Stimulated activated CD8-positive, alpha-beta memory T cell treated with anti-CD3 and anti-CD28 coated beads, Interleukin-2, amount 100 ng/mL, for 1 hour (primary cell): ENCODE measurements at regions not wholly inside any gene's neighbourhood (a gene's known extent, or its start where the extent isn't known, plus 50 kb on each side); places are given as distances from the start of the nearest gene placed in this dataset.

Experiments
- DNase-seq, 2 donors: peaks; one replicate each; pipeline ENCODE4 v3.0.0-alpha.2; 2020; ENCODE audit warnings: low read depth in 2 of 2

DNA sequence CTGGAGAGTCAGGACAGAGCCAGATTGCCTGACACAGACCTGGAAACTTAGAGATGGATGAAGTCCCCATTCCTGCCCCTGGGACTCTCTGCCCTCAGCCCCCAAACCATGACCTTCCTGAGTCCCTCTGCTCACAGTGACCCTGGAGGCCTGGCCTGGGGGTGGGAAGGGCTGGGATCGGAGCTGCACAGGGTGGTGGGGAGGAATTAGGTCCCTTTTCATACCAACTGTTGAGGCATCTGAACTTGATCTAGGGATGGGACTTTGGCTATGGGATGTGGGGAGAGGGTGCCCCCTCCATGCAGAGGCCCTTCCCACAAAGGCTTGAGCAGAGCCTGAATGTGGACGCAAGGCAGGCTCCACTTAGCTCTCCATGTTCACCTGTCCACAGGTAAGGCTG, 144.1 kb downstream of the MRPL14 start:
- DNase-seq: no peak

DNA sequence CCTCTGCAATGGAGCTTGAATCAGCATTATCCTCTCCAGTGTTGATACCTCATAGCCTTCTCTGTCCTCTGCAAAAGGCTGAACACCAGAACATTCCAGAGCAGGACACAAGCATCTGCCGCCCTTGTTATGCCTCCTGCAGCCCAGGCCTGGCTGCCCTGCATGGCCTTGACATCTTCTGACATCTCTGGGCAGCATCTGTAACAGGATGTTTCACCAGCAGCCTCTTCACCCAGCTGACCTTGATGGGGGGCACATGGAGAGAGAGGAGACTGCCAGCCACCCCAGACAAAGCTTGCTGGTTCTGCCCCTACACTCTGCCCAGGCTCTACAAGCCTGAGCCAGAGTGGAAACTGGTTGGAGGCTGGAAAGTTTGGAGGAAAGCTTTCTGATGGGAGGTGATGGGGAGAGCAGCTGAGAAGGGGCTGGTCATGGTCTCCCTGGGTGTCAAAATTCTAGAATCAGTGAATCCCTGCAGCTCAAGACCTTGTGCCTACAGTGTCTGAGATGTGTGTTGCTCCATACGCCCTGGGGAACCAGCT, 145.1 kb downstream of the MRPL14 start:
- no peak for DNase-seq

DNA sequence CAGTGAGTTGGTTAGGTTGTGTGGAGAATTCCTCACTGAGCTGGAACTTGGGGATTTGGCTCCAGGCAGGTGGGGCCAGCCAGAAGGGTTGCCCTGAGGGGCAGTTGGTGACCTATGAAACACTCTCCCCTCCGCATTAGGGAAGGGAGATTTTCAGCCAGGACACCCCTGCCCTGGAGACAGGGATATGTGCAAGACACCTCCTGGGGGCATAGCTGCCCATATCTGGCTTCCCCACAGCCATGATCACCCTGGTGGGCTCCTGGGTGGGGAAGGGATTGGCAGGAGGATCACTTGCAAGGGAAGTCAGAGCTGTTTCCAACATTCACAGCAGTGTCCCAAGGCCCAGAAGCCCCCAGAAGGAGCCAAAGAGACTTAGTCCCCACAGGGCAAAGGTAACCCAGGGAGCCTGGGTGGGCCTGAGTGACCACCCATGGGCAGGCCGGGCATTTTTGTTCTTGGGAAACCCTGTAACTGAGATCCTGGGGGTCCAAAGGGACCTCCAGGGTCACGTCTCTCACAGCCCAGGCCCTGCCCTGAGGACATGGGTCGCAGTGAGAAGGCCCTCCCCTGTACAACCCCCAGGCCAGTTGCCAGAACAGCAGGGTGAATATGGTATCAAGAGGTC, 145.8 kb downstream of the MRPL14 start:
- no peak for DNase-seq

DNA sequence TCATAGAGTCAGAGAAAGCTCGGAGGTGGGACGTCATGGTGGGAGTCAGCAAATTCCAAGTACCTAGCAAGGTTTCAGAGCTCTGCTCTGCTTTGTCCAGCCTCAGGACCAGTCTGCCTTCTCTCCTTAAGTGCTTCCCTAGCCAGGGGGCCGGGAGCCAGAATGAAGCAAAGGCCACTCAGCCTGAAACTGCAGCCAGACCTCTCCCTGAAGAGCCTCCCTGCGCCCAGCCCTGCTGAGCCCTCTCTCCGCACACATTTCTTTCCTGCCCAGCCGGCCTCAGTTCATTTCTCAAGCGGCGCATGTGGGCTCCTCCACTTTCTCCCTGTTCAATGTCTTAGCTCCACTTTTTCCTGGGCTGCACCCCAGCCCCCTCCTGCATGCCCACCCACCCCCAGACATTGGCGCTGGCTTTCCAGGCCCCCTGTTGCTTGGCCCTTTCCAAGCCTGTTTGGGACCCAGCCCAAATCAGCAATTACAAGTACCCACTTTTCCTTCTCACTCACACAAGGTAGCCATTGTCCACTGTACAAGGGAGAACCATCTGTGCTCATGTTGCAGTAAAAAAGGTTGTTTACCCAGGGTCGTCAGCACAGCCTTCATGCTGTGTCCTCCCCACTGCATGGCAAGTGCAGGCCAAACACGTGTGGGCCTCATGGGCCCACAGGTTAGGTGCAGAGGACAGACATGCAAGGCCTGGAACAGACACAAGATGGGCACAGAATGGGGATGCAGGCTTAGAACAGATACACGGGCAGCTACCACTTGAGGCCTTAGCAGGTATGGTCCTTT, 147.1 kb downstream of the MRPL14 start:
- DNase-seq: no peak

DNA sequence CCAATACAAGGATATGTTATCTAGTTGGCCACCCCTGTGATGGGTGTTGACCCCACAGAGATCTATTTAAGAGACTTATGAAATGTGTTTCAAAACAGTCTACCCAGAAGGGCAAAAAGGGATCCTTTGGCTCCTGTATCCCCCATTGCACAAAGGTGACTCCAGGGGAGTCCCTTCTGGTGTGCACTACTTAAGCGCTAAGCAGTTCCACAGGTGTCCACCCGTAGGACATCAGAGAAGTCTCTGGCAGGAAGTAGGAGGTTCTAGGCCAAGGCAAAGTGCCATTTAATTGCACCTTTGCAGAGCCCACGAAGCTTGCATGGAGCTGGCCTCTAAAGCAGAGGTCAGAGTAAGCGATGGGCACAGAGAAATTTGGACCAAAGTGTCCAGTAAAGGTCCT, 147.7 kb downstream of the MRPL14 start:
- DNase-seq: no peak

DNA sequence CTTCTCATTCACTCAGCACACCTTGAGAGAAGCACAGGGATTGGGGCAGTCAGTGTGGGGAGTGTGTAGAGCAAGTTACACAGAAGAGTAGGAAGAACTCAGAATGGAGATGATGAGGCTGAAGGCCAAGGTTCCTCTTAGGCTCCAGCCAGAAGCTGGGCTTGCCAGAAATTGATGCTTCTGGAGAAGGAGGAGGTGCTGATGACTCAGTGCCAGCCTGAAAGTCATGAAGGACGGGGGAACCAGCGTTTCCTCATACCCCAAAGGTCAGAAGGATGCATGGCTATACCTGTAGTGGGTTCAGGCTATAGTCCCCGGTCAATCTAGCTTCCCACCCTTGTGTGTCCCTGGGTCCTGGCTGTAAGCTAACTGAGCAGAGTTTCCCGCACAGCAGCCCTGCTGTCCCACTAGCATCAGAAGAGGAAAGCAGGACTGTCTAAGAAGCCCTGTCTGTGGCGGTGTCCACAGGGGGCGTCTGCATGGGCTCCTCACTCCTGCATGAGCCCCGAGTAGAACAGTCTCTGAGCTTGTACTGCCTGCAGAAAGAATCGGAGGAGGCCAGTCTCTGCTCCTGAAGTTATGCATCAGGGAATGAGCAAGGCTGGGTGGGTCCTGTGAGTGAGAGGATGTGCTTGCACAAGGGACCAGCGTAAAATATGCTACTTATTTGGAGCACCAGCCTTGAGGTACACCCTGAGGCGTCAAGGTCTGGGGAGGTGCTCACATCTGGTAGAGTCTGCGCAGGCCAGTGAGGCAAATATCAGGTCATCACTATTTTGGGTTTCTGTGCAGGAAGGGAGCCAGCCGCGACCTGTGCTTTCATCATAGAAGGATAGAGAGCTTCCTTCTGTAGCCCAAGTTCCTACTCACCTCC, 148.5 kb downstream of the MRPL14 start:
- no peak for DNase-seq

DNA sequence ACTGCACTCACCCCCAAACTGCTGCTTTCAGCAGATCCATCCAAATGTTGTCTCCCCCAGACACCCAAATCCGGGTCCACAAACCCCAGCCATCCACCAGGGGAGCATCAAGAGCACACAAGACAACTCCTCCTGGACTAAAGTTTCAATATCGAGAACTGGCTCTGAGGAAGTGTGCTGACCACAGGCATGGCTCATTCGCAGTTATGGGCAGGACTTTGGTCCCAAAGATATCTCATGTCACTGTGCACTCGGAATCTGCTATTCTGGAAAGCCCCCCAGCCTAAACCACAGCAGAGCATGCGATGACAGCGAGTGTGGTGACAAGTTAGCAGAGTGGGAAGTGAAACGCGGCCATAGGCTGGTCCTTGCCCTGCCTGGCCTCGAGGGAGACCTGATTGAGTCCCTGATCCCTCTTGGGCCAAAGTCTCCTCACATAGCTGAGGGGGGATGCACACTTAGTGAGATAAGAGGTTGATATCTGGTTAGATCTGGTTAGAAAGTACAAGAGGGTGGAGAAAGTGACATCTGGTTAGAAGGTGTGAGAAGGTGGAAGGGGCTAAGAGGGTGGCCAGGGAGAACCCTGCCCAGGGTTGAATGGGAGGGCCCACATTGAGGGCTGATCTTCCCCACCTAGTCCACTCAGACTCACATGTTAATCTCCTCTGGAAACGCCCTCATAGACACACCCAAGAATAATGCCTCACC, 149.7 kb downstream of the MRPL14 start:
- DNase-seq: no peak

DNA sequence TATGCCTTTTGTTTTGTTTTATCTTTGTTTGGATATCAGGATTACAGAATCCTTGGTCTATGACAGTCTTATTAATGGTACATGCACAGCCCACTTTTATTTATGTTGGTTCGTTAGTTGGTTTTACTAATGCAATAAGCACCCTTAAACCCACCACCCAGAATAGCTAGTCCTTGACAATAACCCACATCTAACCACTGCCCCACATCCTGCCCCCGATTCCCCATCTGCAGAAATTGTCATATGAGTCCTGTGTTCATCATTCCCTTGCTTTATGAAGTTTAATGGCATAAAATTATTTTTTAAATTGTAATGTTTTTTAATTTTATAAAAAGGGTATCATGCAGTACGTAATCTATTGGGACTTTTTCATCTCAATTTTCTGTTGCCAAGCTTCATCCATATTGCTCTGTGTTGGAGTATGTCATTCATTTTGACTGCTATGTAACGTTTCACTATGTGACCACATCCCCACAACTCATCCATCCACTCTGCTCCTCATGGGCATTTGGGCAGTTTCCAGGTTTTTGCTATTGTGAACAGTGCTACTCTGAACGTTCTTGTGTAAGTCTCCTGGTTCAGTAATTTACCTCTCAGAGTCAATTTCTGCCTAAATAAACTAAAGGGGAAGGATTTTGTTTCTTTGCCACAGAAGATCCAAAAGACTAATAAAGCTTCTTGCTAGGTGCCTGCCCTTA, 150.4 kb downstream of the MRPL14 start:
- no peak for DNase-seq

DNA sequence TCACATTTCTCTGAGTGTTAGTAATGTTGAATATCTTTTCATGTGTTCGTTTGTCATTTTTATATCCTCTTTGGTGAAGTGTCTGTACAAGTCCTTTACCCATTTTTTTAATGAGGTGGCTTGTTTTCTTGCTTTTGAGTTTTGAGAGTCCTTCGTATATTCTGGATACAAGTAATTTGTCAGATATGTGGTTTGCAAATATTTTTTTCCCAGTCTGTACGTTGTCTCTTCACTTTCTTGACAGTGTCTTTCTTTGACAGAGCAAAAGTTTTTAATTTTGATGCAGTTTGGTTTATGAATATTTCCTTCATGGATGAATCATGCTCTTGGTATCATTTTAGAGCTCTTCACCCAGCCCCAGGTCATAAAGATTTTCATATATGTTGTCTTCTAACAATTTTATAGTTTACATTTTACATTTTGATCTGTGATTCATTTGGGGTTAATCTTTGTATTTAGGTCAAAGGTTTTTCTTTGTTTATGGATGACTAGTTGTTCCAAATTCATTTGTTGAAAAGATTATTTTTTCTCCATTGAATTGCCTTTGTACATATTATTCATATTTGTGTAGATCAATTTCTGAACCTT, 152.5 kb downstream of the MRPL14 start:
- DNase-seq: no peak

DNA sequence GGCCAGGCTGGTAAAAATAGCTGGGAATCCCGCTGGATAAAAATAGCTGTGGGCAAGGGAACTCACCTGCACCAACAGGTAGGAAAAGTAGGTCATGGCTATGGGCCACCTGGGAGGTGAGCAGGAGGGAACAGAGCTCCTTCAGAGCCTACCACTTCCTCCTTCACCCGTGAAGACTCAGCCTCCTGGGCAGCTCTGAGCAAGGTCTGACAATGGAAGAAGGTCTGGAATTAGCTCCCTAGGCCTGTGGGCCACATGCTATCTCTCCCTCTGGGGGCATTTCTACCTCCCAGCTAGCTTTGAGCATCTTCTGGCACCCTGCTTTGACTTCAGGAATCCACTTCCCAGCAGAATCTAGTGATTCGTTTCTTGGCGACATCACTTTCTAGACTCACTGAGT, 153.9 kb downstream of the MRPL14 start:
- no peak for DNase-seq

DNA sequence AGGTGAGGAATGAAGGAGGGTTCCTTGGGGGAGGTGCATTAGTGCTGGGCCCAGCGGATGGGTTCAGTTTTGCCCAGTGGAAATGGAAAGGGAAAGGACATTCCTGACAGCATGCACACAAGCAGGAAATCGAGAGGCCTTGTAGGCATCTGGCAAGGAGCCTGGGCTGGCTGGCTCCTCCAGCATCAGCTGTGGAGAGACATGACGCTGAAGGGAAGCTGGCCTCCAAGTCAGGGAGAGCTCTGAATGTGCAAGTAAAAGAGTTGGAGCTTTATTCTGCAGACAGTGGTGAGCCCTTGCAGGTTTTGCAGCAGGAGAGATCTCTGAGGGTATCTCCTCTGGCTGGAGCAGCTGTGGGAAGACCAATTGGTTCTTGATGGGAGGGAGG, 154.3 kb downstream of the MRPL14 start:
- DNase-seq: no peak

DNA sequence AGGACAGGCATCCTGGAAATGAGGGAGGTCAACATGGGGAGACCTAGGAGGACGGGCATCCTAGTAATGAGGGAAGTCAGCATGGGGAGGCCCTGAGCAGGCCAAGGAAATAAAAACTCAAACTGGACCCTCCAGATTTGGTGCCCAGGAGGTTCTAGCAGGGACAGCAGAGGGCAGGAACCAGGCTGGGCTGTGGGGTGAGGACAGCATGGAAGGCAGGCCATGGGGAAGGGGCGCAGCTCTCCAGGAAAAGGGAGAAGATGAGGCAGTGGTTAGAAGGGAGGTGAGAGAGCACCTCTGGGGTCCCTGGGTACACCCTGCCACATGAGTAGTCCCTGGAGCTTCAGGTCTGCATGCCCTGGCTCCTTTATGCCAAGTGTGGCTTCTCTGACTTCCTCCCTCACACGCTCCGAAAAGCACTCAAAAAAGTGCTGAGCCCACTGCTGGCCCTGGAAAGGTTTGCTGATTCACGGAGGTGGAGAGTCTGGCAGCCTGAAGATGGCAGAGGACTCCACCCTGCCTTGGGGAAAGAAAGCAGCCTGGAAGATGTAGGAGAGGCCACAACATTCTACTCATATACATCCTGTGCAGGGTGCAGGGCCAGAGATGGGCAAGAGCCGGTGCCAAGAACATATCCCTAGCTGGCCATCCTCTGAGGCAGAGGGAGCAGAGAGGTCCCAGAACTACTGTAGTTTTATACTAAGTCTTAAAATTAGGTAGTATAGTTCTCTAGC, 154.9 kb downstream of the MRPL14 start:
- no peak for DNase-seq

DNA sequence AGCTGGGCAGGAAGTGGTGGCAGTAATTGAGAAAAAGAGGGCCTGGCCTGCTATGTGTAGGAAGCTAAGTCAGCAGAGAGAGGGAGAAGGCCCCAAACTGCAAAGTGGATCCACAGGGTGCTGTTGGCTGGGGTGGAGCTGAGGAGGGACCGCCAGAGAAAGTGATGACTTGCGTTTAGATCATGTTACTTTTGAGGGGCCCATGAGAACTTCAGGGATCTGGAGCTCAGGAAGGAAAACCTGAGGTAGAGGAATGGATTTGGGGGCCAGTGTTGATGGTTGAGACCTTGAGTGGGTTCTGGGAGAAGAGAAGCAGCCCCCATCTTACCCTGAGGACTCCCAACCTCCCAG, 155.5 kb downstream of the MRPL14 start:
- no peak for DNase-seq

DNA sequence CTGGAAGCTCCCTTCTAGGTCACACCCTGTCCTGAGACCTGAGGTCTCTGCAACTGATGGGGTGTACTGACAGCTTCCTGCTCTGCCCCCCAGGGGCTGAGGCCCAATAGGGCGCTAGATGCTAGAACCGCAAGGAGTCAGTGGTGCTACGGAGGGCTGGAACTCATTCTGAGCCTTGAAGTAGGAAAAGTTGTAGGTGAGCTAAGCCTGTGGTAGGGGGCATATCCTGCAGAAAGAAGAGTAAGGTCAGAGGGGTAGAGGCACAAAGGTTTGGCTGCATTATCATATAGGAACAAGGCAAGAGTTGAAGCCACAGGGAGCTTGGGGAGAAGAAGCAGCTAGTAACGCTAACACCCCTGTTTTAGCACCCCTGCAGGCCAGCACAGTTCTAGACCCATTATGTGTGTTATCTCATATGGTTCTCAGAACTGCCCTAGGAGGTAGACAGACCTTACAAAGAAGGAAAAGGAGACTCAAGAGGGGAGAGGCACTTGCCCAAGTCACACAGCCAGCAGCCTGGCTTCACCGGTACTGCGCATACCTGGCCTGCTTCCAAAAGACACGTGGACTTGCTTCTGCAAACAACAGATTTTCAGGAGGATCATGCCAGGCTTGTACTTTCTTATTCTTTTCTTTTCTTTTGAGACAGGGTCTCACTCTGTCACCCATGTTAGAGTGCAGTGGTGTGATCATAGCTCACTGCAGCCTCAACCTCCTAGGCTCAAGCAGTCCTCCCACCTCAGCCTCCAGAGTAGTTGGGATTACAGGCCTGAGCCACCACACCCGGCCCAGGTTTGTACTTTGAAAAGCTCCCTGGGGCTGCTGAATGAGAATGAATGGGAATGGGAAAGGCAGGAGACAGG, 156.1 kb downstream of the MRPL14 start:
- no peak for DNase-seq

DNA sequence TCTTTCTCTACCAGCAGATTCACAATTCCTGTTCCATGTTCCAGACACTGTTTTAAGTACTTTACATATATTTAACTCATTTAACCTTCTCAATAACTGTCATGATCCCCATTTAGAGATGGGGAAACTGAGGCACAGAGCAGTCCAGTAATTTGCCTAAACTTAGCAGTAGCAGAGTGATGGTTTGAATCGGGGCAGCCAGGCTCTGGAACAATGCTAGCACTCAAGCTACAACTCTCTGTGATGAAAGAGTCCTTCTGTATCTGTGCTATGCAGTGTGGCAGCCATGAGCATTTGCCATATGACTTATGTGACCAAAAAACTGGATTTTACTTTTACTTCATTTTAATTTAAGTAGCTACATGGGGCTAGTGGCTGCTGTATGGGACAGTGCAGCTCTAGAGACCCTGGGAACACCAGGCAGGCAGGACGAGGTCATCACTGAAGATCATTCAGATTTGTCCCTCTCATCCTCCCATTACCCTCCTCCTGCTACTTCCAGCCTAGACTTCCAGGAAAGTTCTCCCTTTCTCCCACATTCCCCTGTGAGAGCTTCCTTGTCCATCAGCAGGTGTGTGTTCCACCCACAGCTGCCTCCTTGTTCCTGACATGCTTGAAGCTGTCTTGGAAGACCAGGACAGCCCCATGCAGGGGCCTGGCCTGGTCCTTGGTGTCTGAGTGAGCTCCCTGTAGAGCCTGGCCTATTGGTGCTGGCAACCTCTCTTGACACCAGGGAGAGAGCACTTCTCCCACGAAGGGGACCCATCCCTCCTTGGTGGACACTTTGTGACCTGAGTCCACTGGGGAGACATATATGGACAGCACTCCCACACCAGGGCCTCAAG, 157.0 kb downstream of the MRPL14 start:
- no peak for DNase-seq

DNA sequence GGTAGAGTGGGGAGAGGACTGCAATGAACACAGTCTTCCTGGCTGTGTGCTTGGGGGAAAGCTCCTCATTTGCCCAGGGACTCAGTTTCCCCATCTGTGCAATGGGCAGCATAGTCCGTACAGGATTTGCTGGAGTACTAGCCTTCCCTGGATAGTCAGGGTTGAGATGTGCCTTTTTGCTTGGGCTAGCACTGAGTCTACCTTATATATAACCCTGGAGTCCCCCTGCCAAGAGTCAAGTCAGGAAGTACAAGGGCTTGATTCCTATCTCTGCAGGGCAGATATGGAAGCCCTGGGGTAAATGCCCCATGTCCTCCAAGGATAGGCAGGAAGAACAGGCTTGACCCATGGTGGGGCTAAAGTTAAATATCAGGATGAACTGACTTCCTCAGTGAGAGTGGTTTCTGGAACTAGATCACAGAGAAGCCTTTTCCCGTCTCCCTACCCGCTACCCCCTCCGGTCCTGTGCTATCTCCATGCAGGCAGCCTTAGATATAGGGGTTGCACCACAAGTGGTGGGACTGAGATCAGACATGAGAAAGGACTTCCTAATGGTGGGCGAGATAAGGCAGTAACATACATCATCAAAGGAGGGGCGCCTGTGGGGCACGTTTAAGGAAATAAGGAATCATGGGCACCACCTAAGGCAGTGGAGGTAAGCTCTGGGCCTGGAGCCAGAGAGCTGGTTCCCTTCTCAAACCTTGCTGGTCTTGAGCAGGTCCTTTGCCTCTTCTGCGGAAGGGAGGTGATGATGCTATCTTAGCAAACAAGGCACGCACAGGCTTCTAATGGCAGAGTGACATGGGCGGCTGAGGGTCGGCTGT, 157.9 kb downstream of the MRPL14 start:
- DNase-seq: no peak
